ENCODE measurements at regions not wholly inside any gene's neighbourhood (a gene's known extent, or its start where the extent isn't known, plus 50 kb on each side); places are given as distances from the start of the nearest gene placed in this dataset.

GRCh38 chr12:46506961-46507360 lies 134.4 kb upstream of the SLC38A2 start:
- TF ChIP-seq CTCF (IDR thresholded peaks at IDR 0.05; ENCODE audit: low read depth, low read length) (no peak), MAX (IDR thresholded peaks at IDR 0.05; ENCODE audit: low read depth, low read length) (no peak), POLR2A (IDR thresholded peaks at IDR 0.05; ENCODE audit: extremely low read depth, insufficient read length) (no peak)

All from NB4 (cell line).